ENCODE measurements at regions not wholly inside any gene's neighbourhood (a gene's known extent, or its start where the extent isn't known, plus 50 kb on each side); places are given as distances from the start of the nearest gene placed in this dataset.
"Not testable (repeated sequence)": the region's sequence is repeated elsewhere in the genome, so short reads cannot be mapped to it uniquely, and the experiment has no call there.

GRCh38 chr3:137694836-137695235 is 69.3 kb upstream of the SOX14 start:
- FAIRE-seq (no peak), DNase-seq (ENCODE audit: extremely low spot score, insufficient read length, low read depth) (no peak)

- FAIRE-seq (no peak), DNase-seq (ENCODE audit: extremely low spot score, insufficient read length, low read depth) (no peak)
Measured at GRCh38 chr3:137695351-137695750, 68.8 kb upstream of the SOX14 start.

GRCh38 chr3:137709011-137709601 is 55.0 kb upstream of the SOX14 start:
- DNase-seq (ENCODE audit: extremely low spot score, insufficient read length, low read depth) (no peak), FAIRE-seq (peak; percentile 63)

- not testable (repeated sequence) for DNase-seq (ENCODE audit: extremely low spot score, insufficient read length, low read depth); FAIRE-seq
Measured at GRCh38 chr3:137713965-137714364, 50.1 kb upstream of the SOX14 start.

All from GM18507 (cell line).